GM21529 (cell line): ENCODE measurements at regions not wholly inside any gene's neighbourhood (a gene's known extent, or its start where the extent isn't known, plus 50 kb on each side); places are given as distances from the start of the nearest gene placed in this dataset.

Source experiments
- ATAC-seq: cut with Tn5 transposase; IDR thresholded peaks from one replicate; pipeline ENCODE4 v1.9.1; 2021; ENCODE audit not compliant: unreplicated experiment

DNA sequence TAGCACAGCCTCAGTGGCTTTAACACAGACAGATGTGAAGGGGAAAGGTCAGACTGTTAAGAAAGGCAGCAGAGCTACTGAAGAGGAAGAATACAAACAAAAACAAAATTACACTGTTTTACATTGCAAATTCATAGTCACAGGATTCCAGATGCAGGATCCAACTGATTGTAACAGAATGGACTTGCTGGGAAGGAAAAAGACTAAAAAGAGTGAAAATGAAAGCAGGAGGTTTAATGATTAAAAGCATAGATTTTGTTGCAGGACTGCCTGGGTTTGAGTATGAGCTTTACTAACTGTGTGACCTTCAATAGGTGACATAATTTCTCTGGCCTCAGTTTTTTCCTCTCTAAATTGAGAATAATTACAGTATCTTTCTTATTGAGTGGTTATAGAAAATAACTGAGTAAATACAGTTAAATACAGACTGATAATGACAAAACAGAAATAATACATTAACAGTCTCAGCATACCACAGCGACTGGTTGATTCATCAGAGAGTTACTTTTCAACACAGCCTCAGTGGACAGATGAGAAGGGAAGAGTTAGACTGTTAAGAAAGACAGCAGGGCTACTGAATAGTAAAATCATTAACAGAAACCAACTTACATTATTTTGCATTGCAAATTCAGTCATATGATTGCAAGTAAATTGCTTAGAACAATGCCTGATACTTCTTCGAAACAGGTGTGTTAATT lies 704.2 kb upstream of the TENM4 start:
- ATAC-seq, result no peak

DNA sequence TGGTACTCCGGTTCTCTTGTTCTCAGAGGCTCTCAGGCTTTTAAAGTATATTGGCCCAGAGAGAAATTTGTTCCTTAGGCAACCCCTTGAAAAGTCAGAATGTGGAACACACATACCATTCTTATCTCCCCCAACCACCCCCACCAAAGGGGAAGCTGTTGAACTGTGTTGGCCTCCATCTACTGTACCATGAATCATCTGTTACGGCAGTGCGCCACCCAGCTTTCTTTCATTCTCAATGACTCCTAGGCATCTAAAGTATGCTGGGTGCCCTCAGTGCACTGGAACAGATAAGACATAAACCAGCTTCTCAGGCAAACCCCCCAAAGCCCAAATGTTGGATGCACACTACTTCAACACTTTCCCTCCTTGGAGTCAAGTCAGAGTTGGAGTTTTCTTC lies 696.2 kb upstream of the TENM4 start:
- no peak for ATAC-seq

DNA sequence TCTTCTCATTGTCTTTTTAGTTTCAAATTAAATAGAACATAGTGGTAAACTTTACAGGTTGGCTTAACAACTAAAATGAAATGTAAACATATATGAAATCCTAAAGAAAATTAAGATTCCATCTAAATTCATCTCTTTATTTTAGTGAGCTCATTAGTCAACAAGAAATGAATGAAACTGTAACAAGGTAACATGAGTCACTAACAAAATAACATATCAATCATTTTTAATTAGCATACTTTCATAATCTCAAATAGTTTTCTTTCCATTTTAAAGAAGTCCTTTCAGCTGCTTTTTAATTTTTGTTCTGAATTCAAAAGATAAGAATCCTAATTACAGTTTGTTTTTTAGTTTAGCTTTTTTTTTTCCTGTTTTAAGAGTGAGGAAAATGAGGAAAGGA lies 688.6 kb upstream of the TENM4 start:
- ATAC-seq, result no peak

DNA sequence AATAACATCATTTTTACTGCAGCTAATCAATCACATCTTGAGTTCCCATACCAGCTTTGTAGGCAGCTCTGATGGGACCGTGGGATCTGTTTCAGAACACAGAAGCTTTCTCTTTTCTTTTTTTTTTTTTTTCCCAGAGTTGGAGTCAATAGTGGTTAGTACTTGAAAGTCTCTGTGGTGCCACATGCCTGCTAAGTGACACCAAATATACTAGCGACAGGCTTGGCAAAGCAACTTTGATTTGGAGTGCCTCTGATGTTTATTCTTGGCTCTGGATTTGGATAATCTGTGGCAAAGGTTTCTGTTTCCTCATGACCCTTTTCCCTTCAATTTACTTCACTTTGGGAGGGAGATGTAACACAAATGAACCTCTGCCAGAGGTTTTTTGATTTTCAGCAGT lies 681.4 kb upstream of the TENM4 start:
- ATAC-seq, result no peak

DNA sequence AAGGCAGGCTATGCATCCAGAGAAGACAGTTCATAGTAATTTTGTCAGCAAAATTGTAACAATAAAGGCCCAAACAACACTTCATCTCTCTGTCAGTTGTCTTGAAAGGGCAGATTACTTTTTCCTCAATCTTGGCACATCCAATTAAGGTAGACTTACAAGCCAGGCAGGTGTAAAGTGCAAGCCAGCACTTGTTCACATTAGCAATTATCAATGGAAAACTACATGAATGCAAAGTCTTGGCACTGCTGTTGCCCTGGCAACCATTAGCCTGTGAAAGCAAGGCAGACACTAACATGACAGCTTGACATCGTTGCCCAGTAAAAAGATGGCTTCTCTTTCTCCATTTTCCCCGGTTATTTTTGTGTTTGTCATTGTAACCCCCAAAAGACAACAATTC lies 677.2 kb upstream of the TENM4 start:
- ATAC-seq, result no peak

DNA sequence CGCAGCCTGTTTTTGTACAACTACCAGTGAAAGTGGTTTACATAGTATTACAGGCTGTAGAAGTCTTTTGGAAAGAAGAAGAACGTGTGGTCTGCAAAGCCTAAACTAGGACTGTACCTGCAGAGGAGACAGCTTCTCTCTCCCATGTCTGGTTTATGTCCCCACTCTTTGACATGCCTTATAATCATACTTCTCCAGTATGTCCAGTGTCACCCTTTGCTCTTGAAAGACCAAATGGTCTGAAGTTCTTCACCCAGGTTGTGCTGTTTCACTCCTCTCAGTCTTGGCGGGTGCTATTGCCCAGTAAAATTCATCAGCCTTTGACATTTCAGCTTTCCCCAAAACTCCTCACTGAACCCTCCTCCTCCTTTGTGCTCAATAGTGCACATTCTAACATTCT lies 676.0 kb upstream of the TENM4 start:
- ATAC-seq, result no peak

DNA sequence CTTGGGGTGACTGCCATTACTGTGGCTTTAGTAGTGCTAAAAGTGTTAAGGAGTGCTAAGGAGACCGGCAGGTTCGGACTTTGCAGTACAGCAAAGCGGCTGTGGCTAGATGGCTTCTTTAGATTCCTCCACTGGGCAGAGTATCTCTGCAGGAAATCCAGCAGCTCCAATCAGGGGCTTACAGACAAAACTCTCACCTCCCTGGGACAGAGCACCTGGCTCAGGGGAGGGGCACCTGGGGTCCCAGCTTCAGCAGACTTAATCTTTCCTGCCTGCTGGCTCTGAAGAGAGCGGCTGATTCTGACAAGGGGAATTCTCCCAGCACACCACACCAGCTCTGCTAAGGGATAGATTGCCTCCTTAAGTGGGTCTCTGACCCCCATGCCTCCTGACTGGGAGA lies 668.8 kb upstream of the TENM4 start:
- no peak for ATAC-seq

DNA sequence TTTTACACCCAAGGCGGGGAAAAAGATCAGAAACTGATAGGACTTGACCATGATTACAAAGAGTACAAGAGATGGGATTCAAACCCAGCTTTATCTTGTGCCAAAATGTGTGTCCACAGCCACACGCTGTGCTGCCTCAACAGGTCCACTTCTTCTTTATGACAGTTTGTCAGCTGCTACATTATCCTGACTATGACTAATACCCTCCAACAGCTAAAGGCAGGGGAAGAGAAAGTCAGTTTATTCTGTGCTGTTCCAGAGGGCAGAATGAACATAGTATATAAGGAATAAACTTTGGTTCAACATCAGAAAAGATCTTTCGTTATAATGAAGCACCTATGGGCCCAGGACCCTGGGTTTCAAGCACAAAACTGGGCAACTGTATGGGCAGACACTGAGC lies 668.2 kb upstream of the TENM4 start:
- no peak for ATAC-seq

DNA sequence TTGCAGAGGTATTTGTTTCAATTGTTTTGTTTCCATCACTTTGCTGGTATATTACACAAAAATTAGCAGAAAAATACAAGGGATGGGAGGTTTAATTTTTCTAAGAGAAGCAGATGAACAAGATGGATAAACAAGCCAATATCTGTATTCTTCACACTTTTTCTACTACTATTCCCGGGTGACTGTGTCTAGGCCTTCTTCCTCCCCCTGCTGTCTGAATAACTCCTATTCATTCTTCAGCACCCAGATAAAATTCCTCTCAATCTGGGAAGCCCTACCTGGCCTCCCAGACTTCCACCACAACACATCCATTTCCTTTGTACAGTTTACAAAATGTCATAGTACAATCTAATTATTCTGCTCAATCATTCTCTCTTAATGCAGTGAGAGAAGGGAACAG lies 666.6 kb upstream of the TENM4 start:
- no peak for ATAC-seq

DNA sequence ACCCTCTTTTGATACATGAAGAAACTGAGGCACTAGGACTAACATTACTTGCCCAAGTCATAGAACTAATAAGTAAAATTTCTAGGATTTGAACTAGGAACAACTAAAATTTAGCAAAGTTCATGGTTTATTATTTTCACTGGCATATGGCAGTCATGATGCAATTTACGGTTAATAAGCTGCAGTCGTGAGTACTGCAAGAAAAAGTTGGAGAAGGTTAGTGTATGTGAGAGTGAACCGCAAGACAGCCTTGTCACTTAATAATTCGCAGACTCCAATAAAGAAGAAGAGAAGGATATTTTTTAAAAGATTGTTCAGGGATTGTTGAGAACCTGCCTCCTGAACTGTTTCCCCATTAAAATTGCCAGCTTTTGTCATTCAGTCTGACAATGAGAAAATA lies 663.4 kb upstream of the TENM4 start:
- no peak for ATAC-seq

DNA sequence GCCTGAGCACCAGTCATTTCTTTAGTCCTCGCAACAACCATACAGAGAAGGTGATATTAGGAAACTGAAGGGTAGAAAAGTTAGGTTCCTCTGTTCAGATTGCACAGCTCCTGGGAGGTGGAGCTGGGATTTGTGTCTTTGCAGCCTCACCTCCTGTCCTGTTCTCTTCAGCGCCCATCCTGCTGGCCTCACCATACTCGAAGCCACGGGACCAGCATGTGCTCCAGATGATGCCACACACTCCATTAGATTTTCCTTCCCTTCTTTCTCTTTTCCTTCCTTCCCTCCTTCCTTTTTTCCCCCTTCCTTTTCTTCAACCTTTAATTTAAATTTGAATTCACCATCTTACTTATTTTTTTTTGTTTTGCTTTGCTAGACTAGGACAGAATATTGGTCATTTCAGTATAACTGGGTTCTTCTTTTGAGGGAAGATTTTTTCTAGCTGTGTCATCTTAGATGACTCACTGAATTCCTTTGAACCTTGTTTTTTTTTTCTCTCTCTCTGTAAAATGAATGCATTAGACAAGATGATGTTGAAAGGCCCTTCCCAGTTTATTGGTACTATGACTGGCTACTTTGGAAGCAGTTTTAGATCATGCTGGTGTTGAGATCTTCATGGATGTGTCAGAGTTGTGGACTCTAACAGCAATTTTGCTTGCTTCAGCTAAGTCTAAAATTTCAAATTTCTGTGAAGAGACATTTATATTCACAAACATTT lies 662.5 kb upstream of the TENM4 start:
- no peak for ATAC-seq

DNA sequence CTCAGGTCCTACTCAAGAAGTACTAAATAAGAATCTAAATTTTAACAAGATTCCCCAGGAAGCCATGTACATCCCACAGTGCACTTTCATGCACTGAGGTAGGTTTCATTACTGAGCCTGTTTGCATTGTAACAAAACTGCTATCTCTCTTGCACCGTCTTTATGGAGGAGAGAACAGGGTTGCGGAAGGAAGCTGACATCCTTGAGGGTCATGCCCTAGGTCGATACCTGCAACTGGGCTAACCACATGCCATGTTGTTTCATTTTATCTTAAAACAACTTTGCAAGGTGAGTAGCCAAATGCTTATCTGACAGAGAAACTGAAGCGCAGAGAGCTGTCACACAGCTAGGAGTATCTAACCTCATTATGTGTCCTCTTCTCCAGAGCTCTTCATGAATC lies 656.3 kb upstream of the TENM4 start:
- ATAC-seq, result no peak

DNA sequence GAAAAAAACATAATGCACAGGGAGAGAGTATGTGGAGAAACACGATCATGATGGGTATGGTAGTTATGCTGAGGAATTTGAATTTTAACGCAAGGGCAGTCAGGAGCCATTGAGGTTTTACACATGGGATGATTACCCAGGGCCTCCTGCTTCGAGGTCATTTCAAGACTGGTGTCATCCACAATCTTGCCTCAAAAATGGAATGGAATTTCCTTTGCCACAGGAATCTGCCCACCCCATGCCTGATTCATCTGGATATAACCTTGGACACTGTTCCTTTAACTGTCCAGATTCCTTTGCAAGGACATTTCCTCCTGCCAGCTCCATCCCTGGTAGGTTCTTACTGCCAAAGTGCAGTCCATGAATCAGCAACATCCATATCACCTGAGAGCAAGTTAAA lies 655.9 kb upstream of the TENM4 start:
- ATAC-seq, result no peak

DNA sequence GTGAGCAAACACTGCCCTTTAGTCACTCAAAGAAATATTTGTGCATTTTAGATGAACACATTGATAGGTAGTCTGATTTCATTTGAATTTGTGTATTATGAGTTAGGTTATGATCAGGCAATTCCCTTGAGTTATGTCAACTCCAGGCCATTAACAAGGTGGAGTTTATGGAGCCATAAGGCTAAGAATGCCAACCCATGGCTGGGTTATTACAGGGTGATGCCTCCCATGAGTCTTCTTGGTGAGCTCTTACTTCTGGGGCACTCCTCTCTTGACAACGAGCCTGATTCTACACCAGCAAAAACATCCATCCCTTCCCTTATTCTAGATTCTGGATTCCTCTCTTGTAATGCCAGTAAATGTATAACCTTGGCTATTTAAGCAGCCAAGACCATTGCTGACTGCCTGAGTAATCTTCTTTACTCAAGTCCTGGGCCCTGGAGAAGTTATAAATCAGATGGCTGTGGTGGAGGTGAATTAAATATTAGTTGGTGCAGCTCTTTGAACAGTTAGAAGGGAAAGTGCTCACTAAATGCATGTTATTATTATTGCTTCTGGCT lies 645.7 kb upstream of the TENM4 start:
- ATAC-seq, result no peak

DNA sequence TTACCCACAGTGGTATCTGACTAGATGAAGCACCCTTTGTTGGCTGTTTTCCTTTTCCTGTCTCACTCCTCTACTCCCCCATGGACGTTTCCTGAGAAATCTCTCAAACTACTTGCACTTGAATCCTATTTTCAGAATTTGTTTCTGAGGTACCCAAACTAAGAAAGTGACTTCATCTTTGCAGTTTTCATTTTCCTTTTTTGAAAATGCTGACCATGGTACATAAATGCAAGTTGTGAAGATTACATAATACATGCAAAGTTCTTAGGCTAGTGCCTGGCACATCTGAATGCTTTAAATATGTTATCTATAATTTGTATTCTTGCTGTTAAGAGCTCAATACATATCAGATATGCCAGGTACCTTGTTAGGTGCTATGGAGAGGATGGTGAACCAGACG lies 644.7 kb upstream of the TENM4 start:
- ATAC-seq, result no peak

DNA sequence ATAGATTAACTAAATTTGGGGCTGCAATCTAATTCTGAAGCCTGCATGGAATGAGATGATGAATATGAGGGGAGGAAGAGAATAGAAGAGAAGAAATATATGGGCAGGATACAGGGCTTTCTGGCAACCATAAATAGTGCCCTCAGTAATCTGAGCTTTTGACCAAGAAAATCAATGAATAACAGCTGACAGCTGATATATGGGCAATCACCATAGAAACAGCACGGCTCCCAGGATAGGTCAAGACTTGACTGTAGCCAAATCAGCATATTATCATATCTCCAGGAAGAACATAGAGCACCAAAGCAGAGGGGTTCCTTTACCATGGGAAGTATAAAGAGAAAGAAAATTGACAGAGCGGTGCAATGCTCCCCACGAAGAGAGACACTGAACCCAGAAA lies 643.8 kb upstream of the TENM4 start:
- no peak for ATAC-seq

DNA sequence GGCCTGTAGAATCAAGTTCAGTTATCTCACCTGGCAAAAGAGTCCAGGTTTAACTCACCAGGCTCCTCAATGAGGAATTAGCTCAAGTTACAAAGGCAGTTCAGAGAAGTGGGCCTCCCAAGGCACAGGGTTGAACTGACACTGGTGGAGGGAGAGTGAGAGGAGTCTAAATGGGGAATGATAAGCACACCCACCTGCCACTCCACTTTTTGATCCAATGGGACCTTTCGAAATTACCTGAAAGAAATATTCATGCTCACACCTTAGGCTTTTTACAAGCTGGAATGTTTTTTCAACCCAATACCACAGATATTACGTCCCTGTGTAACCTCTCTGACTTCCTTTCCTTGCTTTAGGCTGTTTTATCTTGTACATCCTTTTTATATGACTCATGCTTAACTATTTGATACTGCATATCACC lies 642.7 kb upstream of the TENM4 start:
- ATAC-seq, result no peak

DNA sequence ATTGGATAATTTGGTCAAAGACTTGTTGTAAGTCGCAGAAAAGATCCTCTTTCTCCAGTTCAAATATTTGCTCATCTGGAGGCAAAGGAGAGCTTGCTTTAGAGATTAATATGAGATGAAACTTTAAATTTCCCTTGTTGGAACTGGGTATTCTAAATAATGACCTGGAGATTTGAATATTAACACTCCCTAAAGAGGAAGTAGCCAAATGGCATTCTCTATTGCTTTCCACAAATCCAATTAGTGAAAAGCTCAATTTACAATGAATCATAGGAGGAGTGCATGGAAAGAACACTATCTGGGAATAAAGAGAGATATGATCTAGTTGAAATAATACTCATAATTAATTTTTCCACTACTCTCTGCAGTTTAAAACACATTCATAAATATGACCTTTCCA lies 641.6 kb upstream of the TENM4 start:
- ATAC-seq, result no peak

DNA sequence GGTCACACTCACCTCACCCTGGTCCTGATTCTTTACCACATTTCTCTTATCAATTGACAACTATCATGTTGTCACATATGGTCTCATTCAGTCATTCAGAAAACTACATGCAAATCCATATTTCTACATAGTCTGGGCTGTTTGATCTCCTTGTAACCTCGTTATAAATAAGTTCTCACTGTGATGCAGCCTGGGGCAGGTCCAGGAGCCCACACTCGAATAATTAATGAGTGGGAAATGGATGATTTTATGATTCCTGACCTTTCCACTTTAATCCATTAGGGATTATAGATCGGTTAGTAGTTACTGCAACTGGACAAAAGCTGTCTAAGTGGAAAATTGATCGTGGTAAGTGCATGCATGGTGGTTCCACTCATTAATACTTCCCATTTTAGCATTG lies 636.3 kb upstream of the TENM4 start:
- no peak for ATAC-seq

DNA sequence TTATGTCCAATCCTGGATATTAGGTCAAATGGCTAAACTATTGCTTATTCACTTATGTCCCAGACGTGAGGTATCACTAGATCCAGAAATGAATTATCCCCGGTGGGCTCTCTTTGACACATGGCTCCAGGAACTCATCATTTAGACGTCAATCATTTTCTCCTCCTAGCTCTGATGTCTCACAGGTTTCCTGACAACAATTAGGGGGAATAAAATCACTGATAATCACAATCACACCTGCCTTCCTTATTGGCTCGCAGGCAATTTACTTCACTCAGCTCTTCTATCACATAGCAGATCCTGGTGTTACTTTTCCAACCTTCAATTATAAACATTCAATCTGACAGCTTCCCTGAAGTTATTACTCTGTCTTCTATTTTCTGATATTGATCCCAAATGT lies 634.0 kb upstream of the TENM4 start:
- ATAC-seq, result no peak

DNA sequence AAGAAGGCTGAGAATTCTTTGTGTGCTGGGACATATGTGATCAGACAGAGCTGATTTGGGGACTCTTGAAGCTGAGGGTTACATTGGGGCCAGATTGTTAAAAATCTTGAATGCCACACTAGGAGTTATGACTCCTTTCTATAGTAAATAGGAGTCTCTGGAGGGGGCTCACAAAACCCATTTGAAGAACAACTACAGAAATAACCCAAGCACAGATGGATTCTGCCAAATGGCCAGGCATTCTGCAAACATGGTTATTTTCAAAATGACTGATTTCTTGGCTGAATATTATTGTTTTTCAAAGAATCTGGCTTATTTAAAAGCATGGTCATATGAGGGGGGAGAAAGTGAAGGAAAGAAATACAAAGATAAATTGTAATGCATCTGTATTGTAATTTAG lies 625.5 kb upstream of the TENM4 start:
- ATAC-seq, result no peak

DNA sequence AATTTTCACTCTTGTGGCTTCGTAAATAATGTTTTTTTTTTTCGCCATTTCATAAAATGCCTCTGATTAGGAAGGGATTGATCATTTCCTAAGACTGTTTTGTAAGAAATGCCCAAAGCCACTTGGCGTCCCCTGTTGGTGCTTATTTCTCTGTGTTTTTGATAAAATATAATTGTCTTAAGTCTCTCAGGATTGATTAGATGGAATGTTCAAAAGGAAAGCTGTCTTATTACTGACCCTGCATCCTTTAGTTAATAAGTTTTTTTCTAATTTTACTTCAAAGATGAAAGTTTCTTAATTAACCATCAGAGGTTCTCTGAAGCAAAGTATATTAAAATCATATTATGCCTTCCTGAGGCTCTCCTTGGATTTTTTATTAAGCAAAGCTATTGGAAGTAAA lies 624.3 kb upstream of the TENM4 start:
- ATAC-seq, result no peak

DNA sequence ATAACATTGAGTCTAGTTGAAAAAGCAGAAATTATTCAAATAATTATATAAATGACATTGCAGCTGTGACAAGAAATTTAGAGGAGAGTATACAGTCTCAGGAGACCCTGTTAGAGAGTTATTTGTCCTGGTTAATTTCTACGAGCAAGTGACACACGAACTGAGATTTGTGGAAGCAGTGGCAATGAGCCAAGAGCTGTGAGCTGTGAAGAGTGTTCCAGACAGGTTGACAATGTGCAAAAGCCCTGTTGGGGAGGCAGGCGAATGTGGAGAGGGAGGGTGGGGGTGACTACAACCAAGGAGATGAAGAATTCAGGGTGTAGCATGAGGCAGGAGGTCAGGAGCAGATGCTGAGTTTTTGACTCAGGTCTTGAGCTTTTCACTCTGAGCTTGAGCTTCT lies 620.2 kb upstream of the TENM4 start:
- ATAC-seq, result no peak
